K562 (cell line): ENCODE measurements at regions not wholly inside any gene's neighbourhood (a gene's known extent, or its start where the extent isn't known, plus 50 kb on each side); places are given as distances from the start of the nearest gene placed in this dataset.
A peak's percentile ranks its signal among the peaks of the same experiment; 100 is the strongest.

Experiments used
- MCM7 ChIP-seq, 2 experiments: fragments of 450-650 bp; IDR thresholded peaks; 2 replicates each; pipeline ENCODE4 v1.6.1; 2016 to 2018
- RB1 ChIP-seq: fragments of 450-650 bp; IDR thresholded peaks from 2 replicates; pipeline ENCODE4 v1.6.1; 2017; ENCODE audit warnings: low read depth, mild to moderate bottlenecking
- RBM25 ChIP-seq: fragments of 200-400 bp; formaldehyde crosslinking; IDR thresholded peaks from 2 replicates; pipeline ENCODE4 v1.6.1; 2018; ENCODE audit warnings: low read length, low read depth, moderate library complexity; ENCODE audit not compliant: severe bottlenecking
- SMAD4 ChIP-seq: fragments of 250-450 bp; sonication (Bioruptor Pico); conservative IDR thresholded peaks from 2 replicates; pipeline ENCODE4 v1.8.0; 2021; ENCODE audit warnings: inconsistent platforms, mild to moderate bottlenecking, moderate library complexity
- ZNF274 ChIP-seq: IDR thresholded peaks from 2 replicates; pipeline ENCODE4 v1.6.1; 2011; ENCODE audit warnings: low read depth, mild to moderate bottlenecking, low read length, moderate library complexity, borderline replicate concordance
- ZNF311 ChIP-seq: fragments of 250-450 bp; sonication (Bioruptor Pico); IDR thresholded peaks from 2 replicates; pipeline ENCODE4 v1.4.0; 2020; ENCODE audit warnings: mild to moderate bottlenecking, moderate library complexity
- ZNF347 ChIP-seq: fragments of 450-650 bp; formaldehyde crosslinking; IDR thresholded peaks from 2 replicates; pipeline ENCODE4 v1.4.0; 2020; ENCODE audit warnings: low read depth, mild to moderate bottlenecking, moderate library complexity
- TF ChIP-seq, protein P1 (sequence below): sonication (generic); formaldehyde crosslinking; IDR thresholded peaks from 2 replicates; pipeline ENCODE4 v1.8.1; 2023; ENCODE audit warnings: mild to moderate bottlenecking, missing genetic modification reagents
- TF ChIP-seq, protein P2 (sequence below): fragments of 450-650 bp; IDR thresholded peaks from 2 replicates; pipeline ENCODE4 v1.6.1; 2016; ENCODE audit warnings: mild to moderate bottlenecking, moderate library complexity
- TF ChIP-seq, protein P3 (sequence below): fragments of 450-650 bp; IDR thresholded peaks from 2 replicates; pipeline ENCODE4 v1.6.1; 2017; ENCODE audit warnings: antibody characterized with exemption
- TF ChIP-seq, protein P4 (sequence below): IDR thresholded peaks from 2 replicates; pipeline ENCODE4 v1.6.1; 2012; ENCODE audit warnings: low read depth, low read length, improper control_type of control experiment, borderline replicate concordance

DNA sequence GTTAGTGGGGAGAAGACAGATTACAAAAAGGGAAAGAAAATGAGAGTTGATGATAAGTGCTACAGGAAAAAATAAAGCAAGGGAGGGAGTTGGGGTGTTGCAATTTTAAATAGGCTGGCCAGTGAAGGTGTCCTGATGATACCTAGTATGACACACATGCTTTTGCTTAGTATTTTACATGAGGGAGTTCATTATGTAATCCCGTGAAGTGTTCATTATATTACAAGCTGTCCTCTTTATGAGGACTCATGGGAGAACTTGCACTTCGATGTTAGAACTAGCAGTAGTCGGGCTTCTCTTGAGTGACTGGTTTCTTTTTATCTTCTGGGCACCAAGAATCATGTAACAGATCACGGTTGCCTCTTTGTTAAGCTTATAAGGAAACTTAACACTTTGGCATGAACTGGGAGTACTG, 102.3 kb upstream of the MTPN start (continued):
- TF ChIP-seq, protein P1, sequence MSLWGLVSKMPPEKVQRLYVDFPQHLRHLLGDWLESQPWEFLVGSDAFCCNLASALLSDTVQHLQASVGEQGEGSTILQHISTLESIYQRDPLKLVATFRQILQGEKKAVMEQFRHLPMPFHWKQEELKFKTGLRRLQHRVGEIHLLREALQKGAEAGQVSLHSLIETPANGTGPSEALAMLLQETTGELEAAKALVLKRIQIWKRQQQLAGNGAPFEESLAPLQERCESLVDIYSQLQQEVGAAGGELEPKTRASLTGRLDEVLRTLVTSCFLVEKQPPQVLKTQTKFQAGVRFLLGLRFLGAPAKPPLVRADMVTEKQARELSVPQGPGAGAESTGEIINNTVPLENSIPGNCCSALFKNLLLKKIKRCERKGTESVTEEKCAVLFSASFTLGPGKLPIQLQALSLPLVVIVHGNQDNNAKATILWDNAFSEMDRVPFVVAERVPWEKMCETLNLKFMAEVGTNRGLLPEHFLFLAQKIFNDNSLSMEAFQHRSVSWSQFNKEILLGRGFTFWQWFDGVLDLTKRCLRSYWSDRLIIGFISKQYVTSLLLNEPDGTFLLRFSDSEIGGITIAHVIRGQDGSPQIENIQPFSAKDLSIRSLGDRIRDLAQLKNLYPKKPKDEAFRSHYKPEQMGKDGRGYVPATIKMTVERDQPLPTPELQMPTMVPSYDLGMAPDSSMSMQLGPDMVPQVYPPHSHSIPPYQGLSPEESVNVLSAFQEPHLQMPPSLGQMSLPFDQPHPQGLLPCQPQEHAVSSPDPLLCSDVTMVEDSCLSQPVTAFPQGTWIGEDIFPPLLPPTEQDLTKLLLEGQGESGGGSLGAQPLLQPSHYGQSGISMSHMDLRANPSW (CRISPR knock-in tag), result no peak
- TF ChIP-seq, protein P2, sequence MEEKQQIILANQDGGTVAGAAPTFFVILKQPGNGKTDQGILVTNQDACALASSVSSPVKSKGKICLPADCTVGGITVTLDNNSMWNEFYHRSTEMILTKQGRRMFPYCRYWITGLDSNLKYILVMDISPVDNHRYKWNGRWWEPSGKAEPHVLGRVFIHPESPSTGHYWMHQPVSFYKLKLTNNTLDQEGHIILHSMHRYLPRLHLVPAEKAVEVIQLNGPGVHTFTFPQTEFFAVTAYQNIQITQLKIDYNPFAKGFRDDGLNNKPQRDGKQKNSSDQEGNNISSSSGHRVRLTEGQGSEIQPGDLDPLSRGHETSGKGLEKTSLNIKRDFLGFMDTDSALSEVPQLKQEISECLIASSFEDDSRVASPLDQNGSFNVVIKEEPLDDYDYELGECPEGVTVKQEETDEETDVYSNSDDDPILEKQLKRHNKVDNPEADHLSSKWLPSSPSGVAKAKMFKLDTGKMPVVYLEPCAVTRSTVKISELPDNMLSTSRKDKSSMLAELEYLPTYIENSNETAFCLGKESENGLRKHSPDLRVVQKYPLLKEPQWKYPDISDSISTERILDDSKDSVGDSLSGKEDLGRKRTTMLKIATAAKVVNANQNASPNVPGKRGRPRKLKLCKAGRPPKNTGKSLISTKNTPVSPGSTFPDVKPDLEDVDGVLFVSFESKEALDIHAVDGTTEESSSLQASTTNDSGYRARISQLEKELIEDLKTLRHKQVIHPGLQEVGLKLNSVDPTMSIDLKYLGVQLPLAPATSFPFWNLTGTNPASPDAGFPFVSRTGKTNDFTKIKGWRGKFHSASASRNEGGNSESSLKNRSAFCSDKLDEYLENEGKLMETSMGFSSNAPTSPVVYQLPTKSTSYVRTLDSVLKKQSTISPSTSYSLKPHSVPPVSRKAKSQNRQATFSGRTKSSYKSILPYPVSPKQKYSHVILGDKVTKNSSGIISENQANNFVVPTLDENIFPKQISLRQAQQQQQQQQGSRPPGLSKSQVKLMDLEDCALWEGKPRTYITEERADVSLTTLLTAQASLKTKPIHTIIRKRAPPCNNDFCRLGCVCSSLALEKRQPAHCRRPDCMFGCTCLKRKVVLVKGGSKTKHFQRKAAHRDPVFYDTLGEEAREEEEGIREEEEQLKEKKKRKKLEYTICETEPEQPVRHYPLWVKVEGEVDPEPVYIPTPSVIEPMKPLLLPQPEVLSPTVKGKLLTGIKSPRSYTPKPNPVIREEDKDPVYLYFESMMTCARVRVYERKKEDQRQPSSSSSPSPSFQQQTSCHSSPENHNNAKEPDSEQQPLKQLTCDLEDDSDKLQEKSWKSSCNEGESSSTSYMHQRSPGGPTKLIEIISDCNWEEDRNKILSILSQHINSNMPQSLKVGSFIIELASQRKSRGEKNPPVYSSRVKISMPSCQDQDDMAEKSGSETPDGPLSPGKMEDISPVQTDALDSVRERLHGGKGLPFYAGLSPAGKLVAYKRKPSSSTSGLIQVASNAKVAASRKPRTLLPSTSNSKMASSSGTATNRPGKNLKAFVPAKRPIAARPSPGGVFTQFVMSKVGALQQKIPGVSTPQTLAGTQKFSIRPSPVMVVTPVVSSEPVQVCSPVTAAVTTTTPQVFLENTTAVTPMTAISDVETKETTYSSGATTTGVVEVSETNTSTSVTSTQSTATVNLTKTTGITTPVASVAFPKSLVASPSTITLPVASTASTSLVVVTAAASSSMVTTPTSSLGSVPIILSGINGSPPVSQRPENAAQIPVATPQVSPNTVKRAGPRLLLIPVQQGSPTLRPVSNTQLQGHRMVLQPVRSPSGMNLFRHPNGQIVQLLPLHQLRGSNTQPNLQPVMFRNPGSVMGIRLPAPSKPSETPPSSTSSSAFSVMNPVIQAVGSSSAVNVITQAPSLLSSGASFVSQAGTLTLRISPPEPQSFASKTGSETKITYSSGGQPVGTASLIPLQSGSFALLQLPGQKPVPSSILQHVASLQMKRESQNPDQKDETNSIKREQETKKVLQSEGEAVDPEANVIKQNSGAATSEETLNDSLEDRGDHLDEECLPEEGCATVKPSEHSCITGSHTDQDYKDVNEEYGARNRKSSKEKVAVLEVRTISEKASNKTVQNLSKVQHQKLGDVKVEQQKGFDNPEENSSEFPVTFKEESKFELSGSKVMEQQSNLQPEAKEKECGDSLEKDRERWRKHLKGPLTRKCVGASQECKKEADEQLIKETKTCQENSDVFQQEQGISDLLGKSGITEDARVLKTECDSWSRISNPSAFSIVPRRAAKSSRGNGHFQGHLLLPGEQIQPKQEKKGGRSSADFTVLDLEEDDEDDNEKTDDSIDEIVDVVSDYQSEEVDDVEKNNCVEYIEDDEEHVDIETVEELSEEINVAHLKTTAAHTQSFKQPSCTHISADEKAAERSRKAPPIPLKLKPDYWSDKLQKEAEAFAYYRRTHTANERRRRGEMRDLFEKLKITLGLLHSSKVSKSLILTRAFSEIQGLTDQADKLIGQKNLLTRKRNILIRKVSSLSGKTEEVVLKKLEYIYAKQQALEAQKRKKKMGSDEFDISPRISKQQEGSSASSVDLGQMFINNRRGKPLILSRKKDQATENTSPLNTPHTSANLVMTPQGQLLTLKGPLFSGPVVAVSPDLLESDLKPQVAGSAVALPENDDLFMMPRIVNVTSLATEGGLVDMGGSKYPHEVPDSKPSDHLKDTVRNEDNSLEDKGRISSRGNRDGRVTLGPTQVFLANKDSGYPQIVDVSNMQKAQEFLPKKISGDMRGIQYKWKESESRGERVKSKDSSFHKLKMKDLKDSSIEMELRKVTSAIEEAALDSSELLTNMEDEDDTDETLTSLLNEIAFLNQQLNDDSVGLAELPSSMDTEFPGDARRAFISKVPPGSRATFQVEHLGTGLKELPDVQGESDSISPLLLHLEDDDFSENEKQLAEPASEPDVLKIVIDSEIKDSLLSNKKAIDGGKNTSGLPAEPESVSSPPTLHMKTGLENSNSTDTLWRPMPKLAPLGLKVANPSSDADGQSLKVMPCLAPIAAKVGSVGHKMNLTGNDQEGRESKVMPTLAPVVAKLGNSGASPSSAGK, result peak; percentile 70; the same call in 1 of the 2 replicates
- no peak for TF ChIP-seq RBM25
- TF ChIP-seq, protein P3, sequence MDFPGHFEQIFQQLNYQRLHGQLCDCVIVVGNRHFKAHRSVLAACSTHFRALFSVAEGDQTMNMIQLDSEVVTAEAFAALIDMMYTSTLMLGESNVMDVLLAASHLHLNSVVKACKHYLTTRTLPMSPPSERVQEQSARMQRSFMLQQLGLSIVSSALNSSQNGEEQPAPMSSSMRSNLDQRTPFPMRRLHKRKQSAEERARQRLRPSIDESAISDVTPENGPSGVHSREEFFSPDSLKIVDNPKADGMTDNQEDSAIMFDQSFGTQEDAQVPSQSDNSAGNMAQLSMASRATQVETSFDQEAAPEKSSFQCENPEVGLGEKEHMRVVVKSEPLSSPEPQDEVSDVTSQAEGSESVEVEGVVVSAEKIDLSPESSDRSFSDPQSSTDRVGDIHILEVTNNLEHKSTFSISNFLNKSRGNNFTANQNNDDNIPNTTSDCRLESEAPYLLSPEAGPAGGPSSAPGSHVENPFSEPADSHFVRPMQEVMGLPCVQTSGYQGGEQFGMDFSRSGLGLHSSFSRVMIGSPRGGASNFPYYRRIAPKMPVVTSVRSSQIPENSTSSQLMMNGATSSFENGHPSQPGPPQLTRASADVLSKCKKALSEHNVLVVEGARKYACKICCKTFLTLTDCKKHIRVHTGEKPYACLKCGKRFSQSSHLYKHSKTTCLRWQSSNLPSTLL, result peak; percentile 90
- TF ChIP-seq ZNF347 (CRISPR knock-in tag), result no peak
- TF ChIP-seq MCM7 (IDR thresholded peaks at IDR 0.05), result no peak
- TF ChIP-seq, protein P4, sequence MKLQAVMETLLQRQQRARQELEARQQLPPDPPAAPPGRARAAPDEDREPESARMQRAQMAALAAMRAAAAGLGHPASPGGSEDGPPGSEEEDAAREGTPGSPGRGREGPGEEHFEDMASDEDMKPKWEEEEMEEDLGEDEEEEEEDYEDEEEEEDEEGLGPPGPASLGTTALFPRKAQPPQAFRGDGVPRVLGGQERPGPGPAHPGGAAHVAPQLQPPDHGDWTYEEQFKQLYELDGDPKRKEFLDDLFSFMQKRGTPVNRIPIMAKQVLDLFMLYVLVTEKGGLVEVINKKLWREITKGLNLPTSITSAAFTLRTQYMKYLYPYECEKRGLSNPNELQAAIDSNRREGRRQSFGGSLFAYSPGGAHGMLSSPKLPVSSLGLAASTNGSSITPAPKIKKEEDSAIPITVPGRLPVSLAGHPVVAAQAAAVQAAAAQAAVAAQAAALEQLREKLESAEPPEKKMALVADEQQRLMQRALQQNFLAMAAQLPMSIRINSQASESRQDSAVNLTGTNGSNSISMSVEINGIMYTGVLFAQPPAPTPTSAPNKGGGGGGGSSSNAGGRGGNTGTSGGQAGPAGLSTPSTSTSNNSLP, result no peak
- TF ChIP-seq ZNF274, result no peak
- no peak for TF ChIP-seq RB1
- TF ChIP-seq ZNF311 (CRISPR knock-in tag), result no peak
- peak; percentile 58 for TF ChIP-seq SMAD4 (CRISPR knock-in tag)
